SIG-M5 treated with dmso at 0.1 percent for 504 hours (cell line): ENCODE measurements at regions not wholly inside any gene's neighbourhood (a gene's known extent, or its start where the extent isn't known, plus 50 kb on each side); places are given as distances from the start of the nearest gene placed in this dataset.
"Not testable (repeated sequence)": the region's sequence is repeated elsewhere in the genome, so short reads cannot be mapped to it uniquely, and the experiment has no call there.

Experiments
- DNase-seq: peaks from one replicate; lab custom pipeline; 2025; ENCODE audit not compliant: unreplicated experiment; lab: John Stamatoyannopoulos, UW

DNA sequence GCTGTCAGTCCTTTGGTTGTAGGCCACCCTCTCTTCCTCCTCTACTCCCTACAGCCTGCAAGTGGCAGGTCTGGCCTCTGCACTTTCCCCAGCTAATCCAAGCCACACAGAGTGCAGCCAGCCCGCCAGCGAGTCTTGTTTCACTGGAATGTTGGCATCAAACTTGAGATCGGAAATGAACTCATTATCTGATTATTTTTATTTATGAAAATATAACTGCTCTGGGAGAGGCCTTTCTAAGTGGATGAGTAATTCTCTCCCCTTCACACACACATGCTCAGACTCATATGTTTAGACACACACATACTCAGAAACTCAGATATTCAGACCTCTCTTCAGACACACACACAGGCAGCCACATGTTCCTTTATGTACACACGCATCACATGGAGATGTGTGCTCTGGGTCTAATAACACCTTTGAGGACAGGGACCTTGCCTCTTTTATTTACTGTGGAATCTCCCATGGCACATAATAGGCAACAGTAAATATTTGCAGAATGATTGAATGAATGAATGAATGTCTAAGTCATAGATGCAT is 151.3 kb downstream of the ZFP36L2 start:
- DNase-seq = peak; percentile 46

DNA sequence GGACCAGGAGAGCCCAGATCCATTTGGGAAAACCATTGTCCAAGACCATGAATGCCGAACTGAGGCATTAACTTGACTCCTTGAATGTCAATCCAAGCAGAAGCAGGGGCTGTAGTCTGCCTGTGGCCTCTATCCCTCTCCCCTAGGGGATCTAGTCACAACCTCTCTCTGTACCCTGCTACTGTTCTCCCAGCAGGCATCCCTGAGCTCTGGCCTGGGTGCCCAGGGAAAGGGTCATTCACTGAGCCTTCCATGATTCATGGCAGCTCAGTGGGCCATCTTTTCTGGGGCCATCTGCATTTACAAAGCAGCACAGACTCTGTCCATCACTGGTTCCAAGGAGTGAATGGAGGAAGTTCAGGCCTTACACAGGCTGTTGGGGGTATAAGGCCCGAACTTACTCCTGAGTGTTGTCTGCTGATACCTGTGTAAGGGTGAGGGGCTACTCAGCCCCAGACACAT is 151.8 kb downstream of the ZFP36L2 start:
- DNase-seq = no peak

DNA sequence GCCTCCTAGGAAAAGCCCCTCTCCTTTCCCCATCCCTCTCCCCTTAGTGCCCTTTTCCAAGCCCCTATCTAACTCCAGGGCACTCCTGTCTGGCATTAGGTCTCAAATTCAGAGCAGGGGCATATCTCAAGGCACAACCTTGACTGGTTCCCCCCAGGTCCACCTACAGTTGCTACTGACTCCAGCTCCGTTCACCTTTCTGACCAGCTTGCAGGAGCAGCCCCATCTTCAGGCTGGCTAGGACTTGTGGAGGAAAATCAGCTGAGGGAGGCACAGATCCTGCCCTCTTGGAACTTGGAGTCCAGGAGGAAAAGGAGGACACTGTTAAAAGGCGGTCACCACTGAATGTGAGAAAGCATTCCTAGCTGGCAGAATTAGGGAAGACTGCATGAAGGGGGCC is 152.4 kb downstream of the ZFP36L2 start:
- DNase-seq = no peak

DNA sequence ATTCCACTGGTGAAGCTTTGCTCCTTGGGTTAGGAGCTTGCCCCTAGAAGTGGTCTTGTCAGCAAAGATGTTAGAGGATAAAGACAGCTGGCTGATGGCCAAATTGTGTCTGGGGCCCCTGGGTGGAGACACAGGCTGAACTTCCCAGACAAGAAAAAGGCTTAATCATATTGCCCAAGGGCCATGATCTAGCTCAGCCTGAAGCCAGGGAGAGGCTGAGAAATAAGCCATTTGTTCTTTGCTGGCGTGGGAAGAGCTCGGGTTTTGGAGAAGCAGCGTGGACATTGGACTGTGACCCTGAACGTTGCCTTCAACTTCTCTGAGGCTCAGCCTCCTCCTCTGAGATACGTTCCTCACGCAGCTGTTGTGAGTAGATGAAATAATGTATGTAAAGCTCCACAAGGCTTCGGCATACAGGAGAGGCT is 153.0 kb downstream of the ZFP36L2 start:
- peak; percentile 65 for DNase-seq

DNA sequence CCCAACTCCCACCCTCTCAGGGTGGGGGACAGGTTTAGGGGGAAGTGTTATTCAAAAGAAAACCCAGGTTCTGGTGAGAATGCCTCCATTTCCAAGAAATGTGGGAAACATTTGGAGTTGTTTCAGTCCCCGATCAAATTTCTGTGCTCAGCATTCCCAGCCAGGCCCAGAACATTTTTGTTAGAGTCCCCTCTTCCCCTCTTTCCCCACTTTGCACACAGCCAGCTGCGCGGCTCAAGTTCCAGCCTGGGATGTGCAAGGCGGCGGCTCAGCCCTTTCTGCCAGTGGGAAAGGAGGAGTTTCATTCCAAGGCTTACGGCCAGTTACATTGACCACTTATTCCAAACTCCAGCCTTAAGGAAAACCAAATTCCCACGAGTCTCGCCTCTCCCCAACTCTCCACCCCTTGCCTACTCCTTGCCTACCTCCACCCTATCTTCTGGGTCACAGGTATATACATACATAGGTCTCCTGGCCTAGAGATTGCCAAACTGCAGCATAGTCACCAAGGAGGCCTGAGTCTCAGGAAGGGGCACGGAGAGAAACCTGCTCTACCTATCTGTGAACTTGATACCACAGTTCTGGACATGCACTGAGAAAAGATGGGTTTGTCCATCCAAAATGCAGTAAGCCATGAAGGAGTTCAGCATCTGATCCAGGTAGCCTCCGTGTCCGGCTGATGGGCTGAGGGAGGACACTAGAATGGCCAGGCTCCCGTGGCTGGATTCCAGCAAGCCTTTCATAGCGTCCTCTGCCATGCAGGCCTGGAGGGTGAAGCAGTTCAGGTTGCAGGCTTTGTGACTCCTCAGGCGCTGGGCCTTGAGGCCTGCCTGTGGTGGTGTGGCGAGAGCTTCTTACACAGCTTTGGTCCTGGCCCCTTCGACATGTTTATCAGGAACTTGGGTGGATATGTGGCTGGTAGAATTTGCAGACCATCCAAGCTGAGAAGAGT is 154.5 kb downstream of the ZFP36L2 start:
- DNase-seq = no peak

DNA sequence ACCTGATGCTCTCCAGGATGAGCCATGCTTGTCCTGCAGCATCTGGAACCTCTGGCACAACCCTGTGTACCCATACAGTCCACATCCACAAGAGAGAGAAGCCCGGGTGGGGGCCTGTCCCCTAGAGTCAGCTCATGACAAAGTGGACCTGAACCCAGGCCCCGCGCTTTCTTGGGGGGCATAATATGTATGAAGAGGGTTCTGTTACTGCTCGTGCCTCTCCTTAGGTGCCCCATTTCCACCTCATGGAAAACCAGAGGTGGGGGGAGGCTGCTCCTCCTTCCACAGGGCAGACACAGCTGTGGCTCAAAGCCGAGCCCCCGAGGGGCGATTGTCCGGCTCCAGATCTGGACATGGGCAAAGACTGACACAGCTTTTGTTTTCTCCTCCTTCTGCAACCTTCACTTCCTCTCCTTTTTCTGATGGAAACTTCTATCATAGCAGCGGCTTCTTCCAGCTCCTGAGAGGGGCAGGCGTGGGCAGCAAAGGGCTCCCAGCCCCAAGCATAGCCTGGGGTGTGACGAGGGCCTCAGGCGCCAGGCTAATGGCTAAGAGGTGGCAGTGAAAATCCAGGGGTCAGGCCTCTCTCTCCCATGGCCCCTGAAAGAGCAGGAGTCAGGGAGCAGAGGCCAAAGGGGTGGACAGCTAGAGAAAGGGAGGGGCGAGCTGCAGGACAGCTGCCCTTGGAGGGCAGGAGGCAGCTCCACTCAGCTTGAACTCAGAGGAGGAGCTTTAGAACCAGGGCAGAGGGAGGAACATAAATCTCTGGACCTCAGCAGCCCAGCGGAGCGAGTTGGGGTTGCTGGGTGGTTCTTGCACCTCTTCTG is 155.5 kb downstream of the ZFP36L2 start:
- no peak for DNase-seq

DNA sequence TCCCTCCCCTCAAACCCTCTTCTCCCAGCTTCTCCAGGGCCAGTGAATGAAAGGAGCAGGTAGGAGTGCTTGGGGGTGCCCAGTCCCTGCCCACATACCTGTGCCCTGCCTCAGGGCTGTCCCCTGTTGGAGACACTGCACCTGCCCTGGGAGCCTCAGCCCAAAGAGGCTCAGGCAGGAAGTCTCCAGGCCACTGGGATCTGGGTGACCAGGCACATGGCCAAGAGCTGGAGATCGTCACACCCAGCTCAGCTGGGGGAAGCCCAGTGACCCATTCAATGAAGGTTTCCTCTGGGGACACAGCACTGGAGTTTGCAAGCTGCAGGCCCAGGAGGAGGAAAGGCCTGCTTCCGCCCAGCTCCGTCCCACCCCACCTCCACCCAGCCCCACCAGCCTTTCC is 156.4 kb downstream of the ZFP36L2 start:
- no peak for DNase-seq

DNA sequence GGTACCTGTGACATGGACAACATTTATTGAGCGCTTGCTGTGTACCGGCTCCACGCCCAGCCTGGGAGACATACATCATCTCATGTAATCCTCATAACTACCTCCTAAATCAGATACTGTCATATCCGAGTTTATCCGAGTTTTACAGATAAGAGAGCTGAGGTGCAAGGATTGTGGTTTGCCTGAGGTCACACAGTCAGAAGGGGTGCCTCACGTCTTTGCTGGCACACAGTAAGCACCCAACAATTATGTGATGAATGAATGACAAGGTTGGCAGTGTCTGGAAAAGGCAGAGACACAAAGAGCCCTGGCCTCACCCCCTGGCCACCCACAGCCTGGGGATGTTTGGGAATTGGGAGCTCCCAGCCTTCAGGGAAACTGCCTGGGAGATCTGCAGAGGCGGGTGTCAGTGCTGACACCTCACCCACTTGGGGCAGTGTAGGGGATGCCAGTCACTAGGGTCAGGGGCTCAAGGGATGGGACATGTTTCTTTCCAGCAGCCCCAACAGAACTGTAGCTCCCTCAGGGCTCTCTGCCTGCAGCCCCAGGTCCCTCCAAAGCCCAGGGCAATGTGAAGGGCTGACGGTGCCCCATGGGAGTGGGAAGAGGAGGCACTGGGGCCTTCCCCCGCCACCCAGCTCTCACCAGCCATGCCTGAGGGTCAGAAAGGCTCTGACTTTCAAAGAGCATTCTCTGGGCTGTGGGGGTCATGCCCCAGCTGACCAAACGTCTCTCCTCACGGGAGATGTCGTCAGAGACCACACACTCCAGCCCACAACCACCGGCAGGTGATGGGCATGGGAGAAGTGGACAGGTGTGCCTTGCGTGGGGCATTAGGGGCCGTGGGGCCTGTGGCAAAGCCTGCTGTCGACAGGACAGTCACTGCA is 157.5 kb downstream of the ZFP36L2 start:
- no peak for DNase-seq

DNA sequence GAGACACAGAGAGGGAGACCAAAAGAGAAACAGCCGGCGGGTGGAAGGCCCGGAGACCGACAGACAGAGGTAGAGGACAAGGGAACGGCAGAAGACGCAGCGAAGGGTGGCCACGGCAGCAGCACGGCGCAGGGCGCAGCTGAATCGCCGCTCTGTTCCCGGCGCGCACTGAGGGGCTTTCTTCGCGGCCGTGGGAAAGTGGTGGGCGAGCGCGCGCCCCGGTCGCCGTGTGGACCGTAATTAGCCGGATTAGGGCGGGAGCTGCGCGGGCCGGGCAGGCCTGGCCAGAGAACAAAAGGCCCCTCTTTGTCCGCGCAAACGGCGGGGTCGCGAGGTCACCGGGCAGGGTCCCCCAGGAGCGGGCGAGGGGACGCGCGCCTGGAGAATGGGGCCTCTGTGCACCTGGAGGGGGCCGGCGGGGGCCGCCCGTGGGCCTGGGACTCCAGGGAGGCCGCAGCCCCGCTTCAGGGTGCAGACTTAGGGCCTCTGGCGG is 158.3 kb downstream of the ZFP36L2 start:
- no peak for DNase-seq

DNA sequence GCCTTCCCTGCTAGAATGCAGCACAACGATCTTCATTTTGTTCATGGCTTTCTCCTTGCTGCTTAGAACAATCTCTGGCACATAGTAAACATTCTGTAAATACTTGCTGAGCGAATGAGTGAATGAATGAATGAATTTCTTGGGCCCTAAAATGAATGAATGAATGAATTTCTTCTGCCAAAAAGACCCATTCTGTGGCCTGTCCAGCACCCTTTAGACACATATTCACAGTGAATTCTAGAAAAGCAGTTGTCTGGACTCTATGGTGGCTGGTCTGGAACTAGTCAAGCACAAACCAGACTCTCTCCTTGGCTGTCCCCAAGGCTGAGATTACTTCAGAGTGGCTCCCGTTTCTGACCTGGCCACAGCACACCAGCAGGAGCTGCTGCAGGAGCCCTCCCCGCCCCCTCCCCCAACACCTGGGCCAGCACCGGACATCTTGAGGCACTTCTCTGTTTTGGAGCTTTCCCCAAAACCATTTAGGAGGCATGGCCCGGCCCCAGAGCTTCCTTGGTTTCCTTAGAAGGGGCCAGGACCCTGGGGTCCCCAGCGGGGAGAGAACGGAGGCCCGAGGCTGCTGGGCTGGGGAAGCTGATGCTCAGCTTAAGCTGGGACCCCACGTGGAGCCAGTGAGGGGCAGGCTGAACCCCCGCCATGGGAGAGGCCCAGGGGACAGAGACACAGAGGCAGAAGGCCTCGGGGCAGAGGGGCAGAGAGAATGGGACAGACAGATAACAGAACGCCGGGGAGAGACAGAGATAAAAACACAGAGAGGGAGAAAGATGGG is 159.0 kb downstream of the ZFP36L2 start:
- DNase-seq = no peak

DNA sequence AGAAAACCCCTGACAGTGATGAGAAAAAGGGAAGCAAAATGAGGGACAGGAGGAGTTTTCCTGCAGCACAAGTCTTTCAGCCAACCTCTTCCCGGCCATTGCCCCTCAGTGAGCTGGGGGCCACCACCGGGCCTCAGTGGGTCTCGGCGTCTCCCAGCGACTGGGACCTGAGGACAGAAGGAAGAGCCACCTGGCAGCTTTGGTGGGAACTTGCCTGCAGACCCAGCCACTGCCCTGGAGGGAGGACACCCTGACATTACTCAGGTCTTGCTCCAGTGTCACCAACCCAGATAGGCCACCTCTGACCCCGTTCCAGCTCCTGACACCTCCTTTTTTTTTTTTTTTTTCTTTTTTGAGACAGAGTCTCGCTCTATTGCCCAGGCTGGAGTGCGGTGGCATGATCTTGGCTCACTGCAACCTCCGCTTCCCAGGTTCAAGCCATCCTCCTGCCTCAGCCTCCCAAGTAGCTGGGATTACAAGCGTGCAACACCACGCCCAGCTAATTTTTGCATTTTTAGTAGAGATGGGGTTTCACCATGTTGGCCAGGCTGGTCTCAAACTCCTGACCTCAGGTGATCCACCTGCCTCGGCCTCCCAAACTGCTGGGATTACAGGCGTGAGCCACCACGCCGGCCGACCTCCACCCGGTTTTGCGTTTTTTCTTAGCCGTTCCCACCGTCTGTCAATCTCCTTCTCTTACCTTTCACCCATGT is 159.7 kb downstream of the ZFP36L2 start:
- not testable (repeated sequence) for DNase-seq

DNA sequence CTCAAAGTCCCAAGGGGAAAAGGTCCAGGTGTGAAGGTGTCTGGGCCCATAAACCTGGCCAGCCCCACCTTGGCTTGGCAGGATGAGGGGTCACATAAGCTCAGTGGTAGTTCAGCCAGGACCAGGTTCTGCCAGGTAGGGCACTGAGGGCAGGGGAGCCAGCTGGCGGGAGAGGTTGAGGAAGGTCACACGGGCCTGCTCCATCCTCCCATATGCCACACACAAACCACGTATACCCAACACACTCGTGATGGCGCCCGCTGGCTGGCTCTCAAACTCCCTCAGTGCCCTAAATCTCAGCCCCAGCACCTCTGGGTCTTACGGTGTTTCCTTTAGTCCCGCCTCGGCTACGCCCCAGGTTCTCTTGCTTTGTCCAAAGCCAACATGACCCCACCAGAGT is 160.5 kb downstream of the ZFP36L2 start:
- no peak for DNase-seq

DNA sequence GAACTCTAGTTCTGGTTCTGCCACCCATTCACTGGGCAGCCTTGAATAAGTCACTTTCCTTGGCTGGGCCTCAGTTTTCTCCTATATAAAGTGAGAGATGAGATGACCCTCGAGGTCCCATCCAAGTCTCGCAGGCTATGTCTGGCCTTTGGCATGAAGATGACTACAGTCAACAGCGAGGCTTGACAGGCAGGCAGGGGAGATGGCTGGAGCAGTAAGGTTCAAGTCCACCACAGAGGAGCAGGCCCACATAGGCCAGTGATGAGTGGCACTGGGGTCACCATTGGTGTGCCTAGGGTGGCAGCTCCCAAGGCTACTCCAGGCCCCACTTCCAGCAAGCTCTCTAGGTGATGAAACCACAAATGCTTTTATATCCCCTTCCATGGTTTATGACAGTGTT is 161.4 kb downstream of the ZFP36L2 start:
- no peak for DNase-seq

DNA sequence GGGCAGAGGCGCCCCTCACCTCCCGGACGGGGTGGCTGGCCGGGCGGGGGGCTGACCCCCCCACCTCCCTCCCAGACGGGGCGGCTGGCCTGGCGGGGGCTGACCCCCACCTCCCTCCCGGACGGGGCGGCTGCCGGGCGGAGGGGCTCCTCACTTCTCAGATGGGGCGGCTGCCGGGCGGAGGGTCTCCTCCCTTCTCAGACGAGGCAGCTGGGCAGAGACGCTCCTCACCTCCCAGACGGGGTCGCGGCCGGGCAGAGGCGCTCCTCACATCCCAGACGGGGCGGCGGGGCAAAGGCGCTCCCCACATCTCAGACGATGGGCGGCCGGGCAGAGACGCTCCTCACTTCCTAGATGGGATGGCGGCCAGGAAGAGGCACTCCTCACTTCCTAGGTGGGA is 163.3 kb downstream of the ZFP36L2 start:
- DNase-seq = not testable (repeated sequence)

DNA sequence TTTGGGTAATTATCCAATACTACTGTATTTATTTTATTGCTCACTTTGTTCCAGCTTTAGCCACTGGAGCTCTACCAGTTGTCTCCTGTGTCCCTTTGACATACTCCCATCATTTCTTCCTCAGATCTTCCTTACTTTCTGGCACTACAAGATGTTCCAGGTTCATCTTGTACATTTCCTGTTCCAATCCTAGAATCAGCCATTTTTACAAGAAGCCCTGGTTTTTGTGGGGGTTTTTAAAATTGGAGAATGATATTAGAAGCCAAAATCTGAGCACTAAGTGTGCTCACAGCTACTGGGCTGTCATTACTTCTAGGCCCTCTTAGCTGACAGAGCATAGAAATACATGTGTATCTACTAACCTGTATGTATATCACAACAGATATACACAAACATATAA is 164.3 kb downstream of the ZFP36L2 start:
- no peak for DNase-seq

DNA sequence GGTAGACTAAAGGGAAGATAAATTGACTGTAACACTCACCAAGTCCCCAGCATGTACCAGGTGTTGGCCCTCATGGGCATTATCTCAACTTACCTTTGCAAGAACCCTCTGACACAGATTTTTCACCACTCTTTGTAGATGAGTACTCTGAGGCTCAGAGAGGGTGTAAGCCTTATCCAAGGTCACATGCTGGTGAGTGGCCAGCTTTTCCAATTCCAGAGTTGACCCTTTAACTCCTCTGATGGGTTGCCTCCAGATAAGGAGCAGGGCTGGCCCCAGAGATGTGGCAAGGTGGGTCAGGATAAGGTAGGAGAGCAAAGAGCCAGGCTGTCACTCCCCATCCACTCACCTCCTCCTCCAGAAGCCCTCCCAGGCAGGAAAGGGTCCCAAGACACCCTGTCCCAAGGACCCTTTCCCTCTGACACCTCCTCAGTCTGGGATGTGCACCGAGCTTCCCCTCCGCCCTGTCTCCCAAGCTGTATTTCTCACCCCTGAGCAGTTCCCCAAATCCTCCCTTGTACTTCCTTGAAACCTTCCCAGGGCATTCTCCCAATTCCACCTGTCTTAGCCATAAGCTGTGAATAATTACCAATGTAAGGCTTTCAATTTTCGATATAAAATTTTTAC is 165.9 kb downstream of the ZFP36L2 start:
- DNase-seq = no peak

DNA sequence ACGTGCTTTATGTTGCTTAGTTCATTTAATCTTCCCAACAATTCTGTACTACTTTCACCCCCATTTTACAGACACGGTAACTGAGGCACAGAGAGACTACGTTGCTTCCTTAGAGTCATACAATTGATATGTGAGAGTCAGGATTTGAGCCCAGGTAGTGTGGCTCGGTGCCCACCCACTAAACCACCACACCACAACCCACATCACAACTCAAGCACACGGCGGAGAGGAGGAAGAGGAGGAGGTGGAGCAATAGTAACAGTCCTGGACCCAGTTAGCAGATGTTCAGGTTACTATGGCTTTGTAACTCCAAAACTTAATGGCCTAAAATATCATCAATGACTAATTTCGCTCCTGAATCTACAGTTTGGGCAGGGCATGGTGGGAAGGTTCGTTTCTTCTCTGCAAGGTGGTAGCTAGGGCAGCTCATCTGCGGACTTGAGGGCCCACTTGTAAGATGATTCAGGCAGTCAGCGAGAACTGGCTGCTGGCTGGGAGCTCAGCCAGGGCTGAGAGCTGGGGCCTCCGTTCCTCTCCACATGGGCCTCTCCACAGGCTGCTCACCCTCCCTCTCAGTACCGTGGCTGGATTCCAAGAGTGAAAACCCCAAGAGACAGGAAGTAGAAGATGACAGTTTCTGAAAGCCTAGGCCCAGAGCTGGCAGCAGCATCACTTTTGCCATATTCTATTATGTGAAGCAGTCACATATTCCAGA is 167.1 kb downstream of the ZFP36L2 start:
- DNase-seq = peak; percentile 82

DNA sequence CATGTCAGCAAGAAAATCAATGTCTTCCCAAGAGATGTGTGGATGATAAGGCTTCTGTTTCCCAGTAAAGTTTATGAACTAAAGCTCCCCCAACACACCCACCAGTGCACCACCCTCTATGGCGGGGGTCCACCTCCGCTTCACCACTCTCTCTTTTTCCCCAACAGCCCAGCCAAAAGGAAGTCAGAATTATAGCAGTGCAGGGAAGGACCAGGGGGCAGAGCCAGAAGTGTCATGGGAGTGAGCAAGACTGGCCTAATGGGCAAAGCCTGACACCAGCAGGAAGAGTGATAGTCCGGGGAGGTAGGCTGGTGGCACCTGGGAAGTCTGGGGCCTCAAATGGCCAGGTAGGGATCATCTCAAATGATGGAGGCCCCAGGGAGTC is 167.7 kb downstream of the ZFP36L2 start:
- no peak for DNase-seq
